ENCODE measurements at regions not wholly inside any gene's neighbourhood (a gene's known extent, or its start where the extent isn't known, plus 50 kb on each side); places are given as distances from the start of the nearest gene placed in this dataset.
"Not testable (repeated sequence)": the region's sequence is repeated elsewhere in the genome, so short reads cannot be mapped to it uniquely, and the experiment has no call there.

GRCh38 chr21:10388625-10389024, 132.8 kb upstream of the TPTE start:
- not testable (repeated sequence) for TF ChIP-seq CTCF (conservative IDR thresholded peaks at IDR 0.05; ENCODE audit: low read length); EZH2phosphoT487 (IDR thresholded peaks at IDR 0.05; ENCODE audit: borderline replicate concordance, low read depth, low read length)

Data from OCI-LY7 (cell line).